Activated CD8-positive, alpha-beta T cell treated with anti-CD3 and anti-CD28 coated beads for 36 hours (primary cell): ENCODE measurements at regions not wholly inside any gene's neighbourhood (a gene's known extent, or its start where the extent isn't known, plus 50 kb on each side); places are given as distances from the start of the nearest gene placed in this dataset.

ENCODE experiments used
- ATAC-seq: fragments of 200-7000 bp; cut with Tn5 transposase; one replicate; pipeline ENCODE4 v1.10.0; 2021; ENCODE audit warnings: mild to moderate bottlenecking, moderate library complexity
- CTCF ChIA-PET: fragments of 350-600 bp; sonication (Branson Sonifier 250); formaldehyde crosslinking; loops from one replicate; lab custom pipeline; 2021; ENCODE audit warnings: antibody characterized with exemption; lab: Charles Lee
- POLR2A ChIA-PET: fragments of 350-600 bp; sonication (Branson Sonifier 250); formaldehyde crosslinking; loops from one replicate; lab custom pipeline; 2021; ENCODE audit warnings: antibody characterized with exemption; lab: Charles Lee
- DNase-seq: peaks from one replicate; pipeline ENCODE4 v3.0.0-alpha.2; 2020
- H3K27ac Mint-ChIP-seq: one replicate; pipeline ENCODE4 v1.8.0; 2021; ENCODE audit warnings: mild to moderate bottlenecking, mixed read lengths
- H3K27me3 Mint-ChIP-seq: one replicate; pipeline ENCODE4 v1.8.0; 2021; ENCODE audit warnings: mixed read lengths
- H3K36me3 Mint-ChIP-seq: one replicate; pipeline ENCODE4 v1.8.0; 2021; ENCODE audit warnings: low read depth, mixed read lengths
- H3K4me1 Mint-ChIP-seq: one replicate; pipeline ENCODE4 v1.8.0; 2021; ENCODE audit warnings: low read depth, mixed read lengths
- H3K4me3 Mint-ChIP-seq: one replicate; pipeline ENCODE4 v1.8.0; 2021; ENCODE audit warnings: mild to moderate bottlenecking, moderate library complexity, mixed read lengths
- H3K9me3 Mint-ChIP-seq: one replicate; pipeline ENCODE4 v1.8.0; 2021; ENCODE audit warnings: mixed read lengths
- intact Hi-C: fragments of 100-400 bp; cut with micrococcal nuclease; formaldehyde crosslinking; loops from one replicate; pipeline ENCODE4 v1.10.0; 2022
- TF ChIP-seq, protein P1 (sequence below): fragments of 200-600 bp; IDR thresholded peaks from one replicate; pipeline ENCODE4 v1.8.0; 2022; ENCODE audit warnings: antibody characterized with exemption, mild to moderate bottlenecking

DNA sequence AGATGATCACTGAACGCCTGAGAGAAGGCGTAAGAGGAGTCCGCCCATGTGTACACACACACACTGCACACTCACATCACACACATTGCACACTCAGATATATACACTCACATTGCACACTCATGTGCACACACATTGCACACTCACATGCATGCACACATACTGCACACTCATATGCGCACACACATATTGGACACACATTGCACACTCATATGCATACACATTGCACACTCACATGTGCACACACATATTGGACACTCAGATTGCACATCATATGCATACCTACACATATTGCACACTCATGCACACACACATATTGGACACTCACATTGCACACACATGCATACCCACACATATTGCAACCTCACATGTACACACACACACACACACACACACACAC is 163.2 kb downstream of the WSCD1 start:
- ATAC-seq (no peak), DNase-seq (no peak)
- TF ChIP-seq, protein P1, sequence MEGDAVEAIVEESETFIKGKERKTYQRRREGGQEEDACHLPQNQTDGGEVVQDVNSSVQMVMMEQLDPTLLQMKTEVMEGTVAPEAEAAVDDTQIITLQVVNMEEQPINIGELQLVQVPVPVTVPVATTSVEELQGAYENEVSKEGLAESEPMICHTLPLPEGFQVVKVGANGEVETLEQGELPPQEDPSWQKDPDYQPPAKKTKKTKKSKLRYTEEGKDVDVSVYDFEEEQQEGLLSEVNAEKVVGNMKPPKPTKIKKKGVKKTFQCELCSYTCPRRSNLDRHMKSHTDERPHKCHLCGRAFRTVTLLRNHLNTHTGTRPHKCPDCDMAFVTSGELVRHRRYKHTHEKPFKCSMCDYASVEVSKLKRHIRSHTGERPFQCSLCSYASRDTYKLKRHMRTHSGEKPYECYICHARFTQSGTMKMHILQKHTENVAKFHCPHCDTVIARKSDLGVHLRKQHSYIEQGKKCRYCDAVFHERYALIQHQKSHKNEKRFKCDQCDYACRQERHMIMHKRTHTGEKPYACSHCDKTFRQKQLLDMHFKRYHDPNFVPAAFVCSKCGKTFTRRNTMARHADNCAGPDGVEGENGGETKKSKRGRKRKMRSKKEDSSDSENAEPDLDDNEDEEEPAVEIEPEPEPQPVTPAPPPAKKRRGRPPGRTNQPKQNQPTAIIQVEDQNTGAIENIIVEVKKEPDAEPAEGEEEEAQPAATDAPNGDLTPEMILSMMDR, result no peak
- no peaks in the 10 kb centered on the region for H3K4me1 Mint-ChIP-seq
- H3K4me3 Mint-ChIP-seq, result no peak overlapping the region
- CTCF ChIA-PET, result no interaction called here
- H3K36me3 Mint-ChIP-seq, result no peaks in the 10 kb centered on the region
- intact Hi-C loops, result no loop called here
- POLR2A ChIA-PET, result no interaction called here
- peaks cover 9% of the 10 kb centered on the region for H3K27me3 Mint-ChIP-seq
- no peaks in the 10 kb centered on the region for H3K9me3 Mint-ChIP-seq
- no peak overlapping the region for H3K27ac Mint-ChIP-seq

DNA sequence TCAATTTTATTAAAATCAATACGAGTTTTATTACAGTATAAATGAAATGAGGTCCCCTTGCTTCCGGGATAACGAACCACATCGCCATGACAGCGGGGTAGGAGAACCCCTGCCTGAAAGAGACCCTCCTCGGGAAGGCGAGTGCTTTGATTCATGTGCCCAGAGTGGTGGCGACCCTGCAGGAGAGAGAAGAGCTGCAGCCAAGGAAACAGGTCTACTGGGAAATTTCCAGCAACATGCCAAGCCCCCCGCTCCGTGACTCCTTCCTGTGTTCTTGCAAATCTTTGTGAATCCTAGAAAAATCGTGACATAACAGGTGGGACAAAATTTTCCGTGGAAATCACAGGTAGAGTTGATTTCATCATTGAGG is 162.5 kb downstream of the WSCD1 start:
- H3K4me1 Mint-ChIP-seq, result no peaks in the 10 kb centered on the region
- H3K9me3 Mint-ChIP-seq, result no peaks in the 10 kb centered on the region
- peaks cover 8% of the 10 kb centered on the region for H3K27me3 Mint-ChIP-seq
- CTCF ChIA-PET, result no interaction called here
- H3K36me3 Mint-ChIP-seq, result no peaks in the 10 kb centered on the region
- TF ChIP-seq, protein P1, result no peak
- no peak overlapping the region for H3K27ac Mint-ChIP-seq
- intact Hi-C loops, result no loop called here
- no peak for DNase-seq
- no peak for ATAC-seq
- POLR2A ChIA-PET, result no interaction called here
- H3K4me3 Mint-ChIP-seq, result no peak overlapping the region

DNA sequence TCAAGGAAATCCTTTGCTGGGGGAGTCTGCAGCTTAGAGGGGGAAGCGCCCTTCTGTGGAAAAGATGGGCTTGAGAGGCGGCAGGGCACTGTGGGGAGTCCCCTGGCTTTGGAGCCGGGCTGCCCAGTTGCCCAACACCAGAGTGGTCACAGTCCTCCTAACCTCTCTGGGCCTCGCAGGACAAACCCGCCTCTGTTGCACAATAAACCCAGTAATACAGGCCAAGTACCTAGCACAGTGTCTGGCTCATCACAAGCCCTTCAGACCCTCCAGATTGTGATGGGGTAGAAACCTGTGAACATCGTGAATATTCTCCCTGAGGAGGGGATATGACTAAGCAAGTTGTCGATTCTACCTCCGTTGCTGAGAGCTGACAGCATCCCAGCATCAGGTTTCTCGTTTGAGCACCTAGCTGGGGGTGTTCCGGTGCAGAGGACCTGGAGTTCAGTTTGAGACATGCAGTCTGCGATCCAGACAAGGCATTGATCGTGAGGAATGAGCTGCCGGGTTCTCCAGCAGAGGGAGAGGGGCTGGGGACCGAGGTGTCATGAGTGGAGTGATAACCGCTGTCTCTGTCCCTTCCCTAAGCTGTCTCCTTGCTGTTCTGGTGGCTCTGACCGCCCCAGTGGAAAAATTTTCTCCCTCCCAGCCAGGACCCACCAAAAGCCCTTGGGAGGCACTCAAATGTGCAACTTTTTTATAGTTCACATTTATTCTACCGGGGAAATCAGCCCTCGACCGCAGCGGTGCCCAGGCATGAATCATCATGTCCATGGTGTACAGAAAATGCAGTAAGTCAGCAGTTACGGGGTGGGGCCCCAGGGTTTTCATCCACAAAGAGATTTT is 161.9 kb downstream of the WSCD1 start:
- CTCF ChIA-PET, result no interaction called here
- no peaks in the 10 kb centered on the region for H3K9me3 Mint-ChIP-seq
- POLR2A ChIA-PET, result no interaction called here
- no peak overlapping the region for H3K4me3 Mint-ChIP-seq
- H3K36me3 Mint-ChIP-seq, result no peaks in the 10 kb centered on the region
- intact Hi-C loops, result no loop called here
- no peak for ATAC-seq
- TF ChIP-seq, protein P1, result no peak
- peaks cover 8% of the 10 kb centered on the region for H3K27me3 Mint-ChIP-seq
- no peaks in the 10 kb centered on the region for H3K4me1 Mint-ChIP-seq
- no peak overlapping the region for H3K27ac Mint-ChIP-seq
- DNase-seq, result no peak

DNA sequence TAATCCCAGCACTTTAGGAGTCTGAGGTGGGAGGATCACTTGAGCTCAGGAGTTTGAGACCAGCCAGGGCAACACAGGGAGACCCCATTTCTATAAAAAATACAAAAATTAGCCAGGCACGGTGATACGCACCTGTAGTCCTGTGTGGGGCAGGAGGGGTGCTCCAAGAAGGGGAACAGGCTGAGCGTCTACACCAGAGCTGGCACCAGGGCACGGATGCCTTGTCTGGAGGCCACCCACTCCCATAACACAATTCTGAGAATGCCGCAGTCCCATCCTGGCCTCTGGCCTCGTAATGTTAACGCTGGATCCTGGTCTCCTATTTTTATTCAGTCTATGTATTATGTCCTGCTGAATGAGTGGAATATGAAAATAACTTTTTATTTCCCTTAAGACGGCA is 161.3 kb downstream of the WSCD1 start:
- ChIA-PET CTCF (no interaction called here), POLR2A (no interaction called here)
- no peaks in the 10 kb centered on the region for H3K4me1 Mint-ChIP-seq
- no peaks in the 10 kb centered on the region for H3K36me3 Mint-ChIP-seq
- H3K4me3 Mint-ChIP-seq, result no peak overlapping the region
- no peak overlapping the region for H3K27ac Mint-ChIP-seq
- peaks cover 8% of the 10 kb centered on the region for H3K27me3 Mint-ChIP-seq
- TF ChIP-seq, protein P1, result no peak
- intact Hi-C loops, result no loop called here
- ATAC-seq (no peak), DNase-seq (no peak)
- no peaks in the 10 kb centered on the region for H3K9me3 Mint-ChIP-seq

DNA sequence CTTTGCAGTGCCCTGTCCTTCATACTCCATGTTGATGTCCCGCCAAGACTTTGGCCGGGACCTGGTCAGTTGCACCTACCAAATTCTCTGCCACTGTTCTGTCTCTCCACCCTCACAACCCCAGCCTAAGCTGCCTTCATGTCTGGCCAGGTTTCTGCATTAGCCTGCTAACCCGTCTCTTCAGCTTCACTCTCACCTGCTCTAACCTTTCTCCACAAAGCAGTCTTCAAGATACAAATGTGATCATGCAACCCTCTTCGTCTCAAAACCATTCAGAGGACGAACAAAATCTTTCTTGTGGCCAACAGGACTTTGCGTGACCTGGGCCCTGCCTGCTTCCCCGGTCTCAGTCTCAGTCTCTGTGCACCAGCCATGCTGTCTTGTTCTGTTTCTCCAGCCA is 148.2 kb downstream of the WSCD1 start:
- intact Hi-C loops, result no loop called here
- TF ChIP-seq, protein P1, result no peak
- DNase-seq, result no peak
- Mint-ChIP-seq H3K36me3 (no peaks in the 10 kb centered on the region), H3K4me1 (peaks cover 8% of the 10 kb centered on the region), H3K27ac (no peak overlapping the region), H3K4me3 (no peak overlapping the region), H3K9me3 (peaks cover 13% of the 10 kb centered on the region), H3K27me3 (peaks cover 39% of the 10 kb centered on the region)
- ATAC-seq, result no peak
- ChIA-PET CTCF (no interaction called here), POLR2A (no interaction called here)
